Spinal cord (tissue), 9 donors: ENCODE measurements at regions not wholly inside any gene's neighbourhood (a gene's known extent, or its start where the extent isn't known, plus 50 kb on each side); places are given as distances from the start of the nearest gene placed in this dataset.
"Not testable (repeated sequence)": the region's sequence is repeated elsewhere in the genome, so short reads cannot be mapped to it uniquely, and the experiment has no call there.

Experiments
- DNase-seq, 6 donors: peaks; one replicate each; pipeline versions ENCODE4 v3.0.0 to v3.0.0-alpha.2; 2013 to 2015; ENCODE audit warnings: low spot score in 6 of 6, low read depth in 4 of 6
- H3K27ac ChIP-seq: one replicate; pipeline ENCODE4 v1.5.1; 2013; ENCODE audit warnings: low read depth, low read length, control low read depth
- H3K27me3 ChIP-seq: one replicate; pipeline ENCODE4 v1.6.1; 2013; ENCODE audit warnings: low read length; ENCODE audit not compliant: control insufficient read depth, insufficient read depth
- H3K36me3 ChIP-seq: one replicate; pipeline ENCODE4 v1.6.1; 2013; ENCODE audit warnings: low read length; ENCODE audit not compliant: control insufficient read depth, insufficient read depth
- H3K4me1 ChIP-seq: one replicate; pipeline ENCODE4 v1.6.1; 2013; ENCODE audit warnings: low read length; ENCODE audit not compliant: control insufficient read depth, insufficient read depth
- H3K4me3 ChIP-seq: one replicate; pipeline ENCODE4 v1.5.1; 2013; ENCODE audit warnings: low read depth, low read length, control low read depth
- H3K9me3 ChIP-seq: one replicate; pipeline ENCODE4 v1.6.1; 2013; ENCODE audit warnings: low read length; ENCODE audit not compliant: control insufficient read depth, insufficient read depth
- WGBS: methylation state at CpG from one replicate; pipeline ENCODE4 v1.1.5; 2013; ENCODE audit warnings: missing lambda C conversion rate; ENCODE audit not compliant: insufficient coverage; 5-methylcytosine and 5-hydroxymethylcytosine counted together
- donor health status: healthy.

DNA sequence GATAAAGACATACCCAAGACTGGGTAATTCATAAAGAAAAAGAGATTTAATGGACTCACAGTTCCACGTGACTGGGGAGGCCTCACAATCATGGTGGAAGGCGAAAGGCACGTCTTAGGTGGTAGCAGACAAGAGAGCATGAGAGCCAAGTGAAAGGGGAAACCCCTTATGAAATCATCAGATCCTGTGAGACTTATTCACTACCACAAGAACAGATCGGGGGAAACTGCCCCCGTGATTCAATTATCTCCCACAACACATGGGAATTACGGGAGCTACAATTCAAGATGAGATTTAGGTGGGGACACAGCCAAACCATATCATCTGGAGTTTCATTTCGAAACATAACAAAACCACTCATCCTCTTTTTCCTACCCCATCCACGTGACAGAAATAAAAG lies 193.2 kb downstream of the OR2B2 start:
- not testable (repeated sequence) for H3K4me3 ChIP-seq, H3K27ac ChIP-seq, H3K4me1 ChIP-seq, DNase-seq, H3K9me3 ChIP-seq, H3K36me3 ChIP-seq, H3K27me3 ChIP-seq
- WGBS: no CpG with 5 or more reads among the region's 8 CpGs

DNA sequence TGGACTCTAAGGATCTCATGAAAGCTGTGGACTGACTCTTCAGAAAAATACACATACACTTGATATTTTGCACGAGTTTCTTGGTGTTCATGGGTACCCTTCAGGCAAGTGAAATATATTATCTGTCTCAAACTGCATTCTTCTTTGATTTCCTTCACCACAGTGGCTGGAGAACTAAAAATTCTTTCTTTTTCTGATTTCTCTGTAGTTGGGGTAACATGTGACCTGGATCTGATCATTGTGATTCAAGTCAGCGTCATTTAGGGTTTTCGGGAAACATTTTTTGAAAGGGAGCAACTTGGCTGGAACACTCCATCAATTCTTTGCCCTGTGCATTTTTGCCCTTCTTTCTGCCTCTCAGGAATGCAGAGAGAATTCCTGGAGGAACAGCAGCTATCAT lies 205.8 kb downstream of the OR2B2 start:
- peaks cover 10% of the 10 kb centered on the region for H3K36me3 ChIP-seq
- no peaks in the 10 kb centered on the region for H3K9me3 ChIP-seq
- H3K4me1 ChIP-seq: no peaks in the 10 kb centered on the region
- no peak for DNase-seq
- no peaks in the 10 kb centered on the region for H3K27me3 ChIP-seq
- H3K4me3 ChIP-seq: no peak overlapping the region
- 80% methylated on average over 1 of the region's 3 CpGs for whole genome bisulfite sequencing
- H3K27ac ChIP-seq: no peak overlapping the region

DNA sequence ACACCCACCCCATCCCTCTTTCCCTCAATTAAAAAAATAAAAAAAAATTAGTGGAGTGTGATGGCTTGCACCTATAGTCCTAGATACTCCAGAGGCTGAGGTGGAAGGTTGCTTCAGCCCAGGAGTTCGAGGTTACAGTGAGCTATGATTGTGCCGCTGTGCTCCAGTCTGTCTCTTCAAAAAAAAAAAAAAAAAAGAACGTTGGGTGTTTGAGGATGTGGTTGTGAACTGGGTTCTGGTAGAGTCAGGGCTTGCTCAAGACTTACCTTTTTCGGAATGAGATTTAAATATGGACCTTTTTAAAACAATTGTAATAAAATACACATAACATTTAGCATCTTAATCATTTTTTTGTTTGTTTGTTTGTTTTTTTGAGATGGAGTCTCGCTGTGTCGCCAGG lies 211.9 kb downstream of the OR2B2 start:
- H3K27me3 ChIP-seq: no peaks in the 10 kb centered on the region
- H3K4me3 ChIP-seq: no peak overlapping the region
- peaks cover 7% of the 10 kb centered on the region for H3K36me3 ChIP-seq
- 100% methylated on average over 4 of the region's 6 CpGs for WGBS
- H3K27ac ChIP-seq: no peak overlapping the region
- H3K9me3 ChIP-seq: no peaks in the 10 kb centered on the region
- no peak for DNase-seq
- no peaks in the 10 kb centered on the region for H3K4me1 ChIP-seq

DNA sequence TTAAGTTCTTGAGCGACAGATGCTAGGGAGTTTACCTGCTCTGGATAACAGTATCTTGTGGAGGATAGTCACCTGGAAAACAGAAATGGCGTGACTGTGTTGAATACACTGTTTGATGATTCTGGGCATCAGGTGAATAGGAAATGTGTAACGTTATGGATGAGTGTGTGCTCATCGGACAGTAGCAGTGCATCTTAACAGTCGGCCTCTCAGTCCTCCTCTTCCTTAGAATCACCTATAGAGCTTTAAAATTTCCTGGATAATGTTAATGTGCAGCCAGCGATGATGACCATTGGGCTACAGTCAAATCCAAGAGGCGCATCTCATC lies 217.7 kb downstream of the OR2B2 start:
- Histone ChIP-seq H3K27me3 (no peaks in the 10 kb centered on the region), H3K9me3 (no peaks in the 10 kb centered on the region), H3K36me3 (no peaks in the 10 kb centered on the region), H3K27ac (no peak overlapping the region), H3K4me3 (peak overlapping the region; percentile 65), H3K4me1 (peaks cover 12% of the 10 kb centered on the region)
- DNase-seq: no peak
- WGBS: 44% methylated on average over 4 of the region's 7 CpGs

- Histone ChIP-seq H3K36me3 (no peaks in the 10 kb centered on the region), H3K4me3 (peak overlapping the region; percentile 65), H3K27me3 (no peaks in the 10 kb centered on the region), H3K4me1 (peaks cover 12% of the 10 kb centered on the region), H3K9me3 (no peaks in the 10 kb centered on the region), H3K27ac (peak overlapping the region; percentile 50)
- 0% methylated on average over 28 of the region's 34 CpGs for WGBS
- peak in 4 of 6 donors; percentile 54 to 95 (median 77) for DNase-seq
Measured at GRCh38 chr6:27693766-27694546, 218.2 kb downstream of the OR2B2 start.

- H3K27me3 ChIP-seq, H3K36me3 ChIP-seq, H3K27ac ChIP-seq, H3K9me3 ChIP-seq, H3K4me3 ChIP-seq, DNase-seq: not testable (repeated sequence)
- WGBS: 98% methylated on average over 6 of the region's 10 CpGs
- H3K4me1 ChIP-seq: peaks cover 16% of the 10 kb centered on the region
Measured at GRCh38 chr6:27692133-27692532, 219.2 kb upstream of the ZNF184 start.

- DNase-seq: peak; percentile 59 to 97 (median 73)
- H3K27ac ChIP-seq: peak overlapping the region; percentile 67
- H3K36me3 ChIP-seq: no peaks in the 10 kb centered on the region
- peaks cover 17% of the 10 kb centered on the region for H3K27me3 ChIP-seq
- 0% methylated on average over 15 of the region's 28 CpGs for WGBS
- H3K4me3 ChIP-seq: peak overlapping the region; percentile 60
- H3K9me3 ChIP-seq: no peaks in the 10 kb centered on the region
- H3K4me1 ChIP-seq: peaks cover 7% of the 10 kb centered on the region
Measured at GRCh38 chr6:27688014-27688586, 215.2 kb upstream of the ZNF184 start.

DNA sequence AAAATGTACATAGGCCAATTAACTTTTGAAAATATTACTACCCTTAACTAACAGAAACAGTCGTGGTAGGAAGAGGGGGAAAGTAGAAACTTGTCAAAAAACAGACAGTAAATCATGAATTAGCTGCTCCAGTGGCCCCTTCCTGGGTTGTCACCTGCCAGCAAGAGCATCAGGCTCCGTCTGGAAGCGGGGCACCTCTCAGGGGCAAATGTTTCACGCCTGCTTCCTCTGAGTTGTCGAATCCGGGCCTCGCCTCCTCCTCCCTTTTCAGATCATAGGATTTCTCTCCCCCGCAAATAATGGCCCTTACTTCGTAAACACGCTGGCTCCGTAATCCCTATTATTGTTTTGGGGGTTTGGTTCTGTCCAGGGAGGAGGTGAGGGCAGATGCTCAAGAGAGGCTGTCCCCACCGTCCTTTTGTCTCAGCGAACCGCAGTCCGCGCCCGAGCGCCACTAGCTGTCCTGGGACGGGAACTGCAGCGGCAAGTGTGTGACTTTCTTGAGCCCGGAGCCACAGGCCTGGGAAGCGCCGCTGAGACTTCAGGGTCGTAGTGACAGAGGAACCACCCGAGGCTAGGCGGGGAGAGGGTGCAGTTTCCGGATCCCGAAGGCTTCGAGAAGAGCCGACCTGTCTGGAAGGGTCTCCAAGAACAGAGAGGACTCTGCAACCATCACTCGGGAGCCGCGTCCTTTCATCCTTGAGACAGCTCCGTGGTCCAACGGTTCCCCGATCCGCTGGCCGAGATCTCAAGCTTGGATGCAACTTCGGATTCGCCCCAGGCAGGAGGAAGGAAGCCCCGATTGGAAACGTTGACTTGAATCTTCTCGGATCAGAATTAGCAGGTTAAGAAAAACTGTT lies 214.5 kb upstream of the ZNF184 start:
- no peaks in the 10 kb centered on the region for H3K9me3 ChIP-seq
- DNase-seq: peak; percentile 71 to 96 (median 76)
- H3K27me3 ChIP-seq: peaks cover 24% of the 10 kb centered on the region
- under 1% methylated on average over 36 of the region's 43 CpGs for WGBS
- H3K4me1 ChIP-seq: peaks cover 5% of the 10 kb centered on the region
- peak overlapping the region; percentile 60 for H3K4me3 ChIP-seq
- H3K27ac ChIP-seq: peak overlapping the region; percentile 67
- no peaks in the 10 kb centered on the region for H3K36me3 ChIP-seq

DNA sequence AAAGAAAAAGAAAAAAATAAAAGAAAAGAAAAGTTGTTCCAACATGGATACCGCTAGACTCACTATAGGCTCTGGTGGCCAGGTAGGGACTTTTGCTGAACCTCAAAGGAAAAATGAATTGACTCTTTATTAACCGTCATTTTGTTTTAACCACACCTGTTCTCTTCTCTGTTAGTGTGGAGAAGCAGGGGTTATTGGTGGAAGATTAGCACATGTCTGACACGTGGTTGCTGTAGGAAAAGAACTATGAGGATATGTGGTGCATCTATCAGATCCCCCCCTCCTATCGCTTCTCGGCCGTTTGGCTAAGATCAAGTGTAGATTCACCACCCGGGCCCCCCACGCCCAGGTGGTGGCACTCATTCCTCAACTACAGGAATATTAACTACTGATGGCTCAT lies 212.4 kb upstream of the ZNF184 start:
- Histone ChIP-seq H3K27ac (no peak overlapping the region), H3K4me1 (peaks cover 15% of the 10 kb centered on the region), H3K36me3 (no peaks in the 10 kb centered on the region), H3K4me3 (no peak overlapping the region), H3K9me3 (no peaks in the 10 kb centered on the region), H3K27me3 (peaks cover 45% of the 10 kb centered on the region)
- no CpG with 5 or more reads among the region's 8 CpGs for WGBS
- DNase-seq: no peak
